Caco-2 (cell line): ENCODE measurements at regions not wholly inside any gene's neighbourhood (a gene's known extent, or its start where the extent isn't known, plus 50 kb on each side); places are given as distances from the start of the nearest gene placed in this dataset.

Source experiments
- BruUV-seq: library from RNA; stranded (reverse); fragments of 400-500 nt; replicated peaks from 2 replicates; lab custom pipeline; 2021; lab: Mats Ljungman, UMichigan
- CTCF ChIA-PET: fragments of 300-600 bp; sonication (Branson Sonifier 250); formaldehyde crosslinking; loops from one replicate; lab custom pipeline; 2022; ENCODE audit warnings: antibody characterized with exemption; lab: Charles Lee
- POLR2A ChIA-PET: fragments of 300-600 bp; sonication (Branson Sonifier 250); formaldehyde crosslinking; loops from one replicate; lab custom pipeline; 2022; ENCODE audit warnings: antibody characterized with exemption; lab: Charles Lee
- DNase-seq, 2 experiments: peaks; one replicate each; pipeline versions ENCODE4 v3.0.0 to v3.0.0-alpha.2; 2020 to 2022
- H3K27me3 ChIP-seq: replicated peaks from 2 replicates; pipeline ENCODE4 v1.6.0; 2011; ENCODE audit warnings: low read length; ENCODE audit not compliant: control insufficient read depth, insufficient read depth
- H3K36me3 ChIP-seq: 2 replicates; pipeline ENCODE4 v1.5.1; 2011; ENCODE audit warnings: low read length; ENCODE audit not compliant: control insufficient read depth, insufficient read depth
- H3K4me1 ChIP-seq: fragments of 250-450 bp; sonication (Bioruptor Pico); 2 replicates; pipeline ENCODE4 v1.5.1; 2020; ENCODE audit warnings: mild to moderate bottlenecking
- H3K4me3 ChIP-seq: 2 replicates; pipeline ENCODE4 v1.5.1; 2011; ENCODE audit warnings: low read depth, mild to moderate bottlenecking, control low read depth, low read length
- H3K9me3 ChIP-seq: fragments of 250-450 bp; sonication (Bioruptor Pico); 2 replicates; pipeline ENCODE4 v1.5.1; 2020; ENCODE audit warnings: mild to moderate bottlenecking, moderate library complexity
- H3K27ac Mint-ChIP-seq: one replicate; pipeline ENCODE4 v1.8.0; 2022; ENCODE audit warnings: mixed read lengths; ENCODE audit not compliant: unreplicated experiment
- H3K27me3 Mint-ChIP-seq: one replicate; pipeline ENCODE4 v1.8.0; 2022; ENCODE audit warnings: mixed read lengths; ENCODE audit not compliant: insufficient read depth, unreplicated experiment
- H3K36me3 Mint-ChIP-seq: one replicate; pipeline ENCODE4 v1.8.0; 2022; ENCODE audit warnings: mild to moderate bottlenecking, mixed read lengths; ENCODE audit not compliant: insufficient read depth, unreplicated experiment
- H3K4me1 Mint-ChIP-seq: one replicate; pipeline ENCODE4 v1.8.0; 2022; ENCODE audit warnings: low read depth, mixed read lengths; ENCODE audit not compliant: unreplicated experiment
- H3K4me3 Mint-ChIP-seq: one replicate; pipeline ENCODE4 v1.8.0; 2022; ENCODE audit warnings: mild to moderate bottlenecking, moderate library complexity, mixed read lengths; ENCODE audit not compliant: unreplicated experiment
- H3K9me3 Mint-ChIP-seq: one replicate; pipeline ENCODE4 v1.8.0; 2022; ENCODE audit warnings: mixed read lengths; ENCODE audit not compliant: unreplicated experiment
- CTCF ChIP-seq, 2 experiments: fragments of 200-600 bp in 1 of 2; IDR thresholded peaks; 1 replicate in 1 of 2; 2 replicates in 1 of 2; pipeline versions ENCODE4 v1.5.1 to v1.8.0; 2011 to 2022; ENCODE audit warnings: antibody characterized with exemption in 1 of 2, control low read depth in 1 of 2, inconsistent platforms in 1 of 2, low read depth in 1 of 2, low read length in 1 of 2, mild to moderate bottlenecking in 1 of 2, moderate library complexity in 1 of 2; ENCODE audit not compliant: insufficient read depth in 1 of 2, severe bottlenecking in 1 of 2, unreplicated experiment in 1 of 2
- intact Hi-C: fragments of 100-400 bp; cut with micrococcal nuclease; formaldehyde crosslinking; loops from one replicate; pipeline ENCODE4 v1.10.0; 2022; ENCODE audit not compliant: unreplicated experiment

GRCh38 chr18:78899241-78899640 lies 80.4 kb upstream of the SALL3 start:
- DNase-seq = no peak
- intact Hi-C loops = no loop called here

GRCh38 chr18:78900938-78901909 lies 78.4 kb upstream of the SALL3 start:
- Mint-ChIP-seq H3K4me1 (no peaks in the 10 kb centered on the region), H3K9me3 (no peaks in the 10 kb centered on the region), H3K36me3 (no peaks in the 10 kb centered on the region), H3K4me3 (no peak overlapping the region), H3K27me3 (peaks cover 5% of the 10 kb centered on the region), H3K27ac (no peak overlapping the region)
- no peaks in the 10 kb centered on the region for H3K9me3 ChIP-seq
- CTCF ChIA-PET = no interaction called here
- no peak for DNase-seq
- no peaks in the 10 kb centered on the region for H3K4me1 ChIP-seq
- no peak overlapping the region for H3K4me3 ChIP-seq
- H3K27me3 ChIP-seq = no peaks in the 10 kb centered on the region
- no peak for TF ChIP-seq CTCF (IDR thresholded peaks at IDR 0.05; ENCODE audit: insufficient read depth in 1 of 2, low read depth in 1 of 2, low read length in 1 of 2, severe bottlenecking in 1 of 2, unreplicated experiment in 1 of 2)
- H3K36me3 ChIP-seq = no peaks in the 10 kb centered on the region
- BruUV-seq = no TSS peak
- intact Hi-C loops = no loop called here
- POLR2A ChIA-PET = no interaction called here

More at GRCh38 chr18:78899241-78899640, 80.4 kb upstream of the SALL3 start:
- Mint-ChIP-seq H3K36me3 (no peaks in the 10 kb centered on the region), H3K4me3 (no peak overlapping the region), H3K27ac (no peak overlapping the region), H3K4me1 (no peaks in the 10 kb centered on the region), H3K27me3 (peaks cover 5% of the 10 kb centered on the region), H3K9me3 (no peaks in the 10 kb centered on the region)
- no peaks in the 10 kb centered on the region for H3K4me1 ChIP-seq
- H3K9me3 ChIP-seq = no peaks in the 10 kb centered on the region
- no peak for TF ChIP-seq CTCF (IDR thresholded peaks at IDR 0.05; ENCODE audit: insufficient read depth in 1 of 2, low read depth in 1 of 2, low read length in 1 of 2, severe bottlenecking in 1 of 2, unreplicated experiment in 1 of 2)
- no peak overlapping the region for H3K4me3 ChIP-seq
- BruUV-seq = no TSS peak
- no peaks in the 10 kb centered on the region for H3K36me3 ChIP-seq
- POLR2A ChIA-PET = no interaction called here
- no peaks in the 10 kb centered on the region for H3K27me3 ChIP-seq
- CTCF ChIA-PET = no interaction called here

GRCh38 chr18:78901923-78902794 lies 77.5 kb upstream of the SALL3 start:
- H3K9me3 ChIP-seq = no peaks in the 10 kb centered on the region
- intact Hi-C loops = no loop called here
- no peaks in the 10 kb centered on the region for H3K4me1 ChIP-seq
- no peak overlapping the region for H3K4me3 ChIP-seq
- H3K27me3 Mint-ChIP-seq = peaks cover 5% of the 10 kb centered on the region
- H3K4me3 Mint-ChIP-seq = no peak overlapping the region
- CTCF ChIA-PET = no interaction called here
- H3K36me3 ChIP-seq = no peaks in the 10 kb centered on the region
- H3K27me3 ChIP-seq = no peaks in the 10 kb centered on the region
- no peak overlapping the region for H3K27ac Mint-ChIP-seq
- no peaks in the 10 kb centered on the region for H3K4me1 Mint-ChIP-seq
- no peaks in the 10 kb centered on the region for H3K9me3 Mint-ChIP-seq
- H3K36me3 Mint-ChIP-seq = no peaks in the 10 kb centered on the region
- no peak for TF ChIP-seq CTCF (IDR thresholded peaks at IDR 0.05; ENCODE audit: insufficient read depth in 1 of 2, low read depth in 1 of 2, low read length in 1 of 2, severe bottlenecking in 1 of 2, unreplicated experiment in 1 of 2)
- POLR2A ChIA-PET = no interaction called here
- no peak for DNase-seq
- BruUV-seq = no TSS peak
